ENCODE measurements at regions not wholly inside any gene's neighbourhood (a gene's known extent, or its start where the extent isn't known, plus 50 kb on each side); places are given as distances from the start of the nearest gene placed in this dataset.

- no peak for TF ChIP-seq CTCF (IDR thresholded peaks at IDR 0.05)
- TF ChIP-seq POLR2A (IDR thresholded peaks at IDR 0.05): no peak
These were observed 174.4 kb downstream of the NUFIP1 start for GRCh38 chr13:44814836-44815235.
